GM19467 (cell line): ENCODE measurements at regions not wholly inside any gene's neighbourhood (a gene's known extent, or its start where the extent isn't known, plus 50 kb on each side); places are given as distances from the start of the nearest gene placed in this dataset.
A peak's percentile ranks its signal among the peaks of the same experiment; 100 is the strongest.

Experiments used
- ATAC-seq: cut with Tn5 transposase; IDR thresholded peaks from one replicate; pipeline ENCODE4 v1.9.1; 2021; ENCODE audit warnings: mild to moderate bottlenecking, moderate library complexity; ENCODE audit not compliant: unreplicated experiment

GRCh38 chr9:6703898-6704639 is 53.7 kb upstream of the KDM4C start:
- peak; percentile 84 for ATAC-seq

GRCh38 chr9:6702707-6703106 is 55.1 kb upstream of the KDM4C start:
- no peak for ATAC-seq

- no peak for ATAC-seq
Measured at GRCh38 chr9:6696178-6696577, 50.6 kb upstream of the GLDC start.

- ATAC-seq, result no peak
Measured at GRCh38 chr9:6695121-6695814, 49.7 kb upstream of the GLDC start.
